Psoas muscle (tissue), 7 donors: ENCODE measurements at regions not wholly inside any gene's neighbourhood (a gene's known extent, or its start where the extent isn't known, plus 50 kb on each side); places are given as distances from the start of the nearest gene placed in this dataset.

ENCODE experiments used
- ATAC-seq, 4 donors: fragments of 200-7000 bp; cut with Tn5 transposase; one replicate each; pipeline ENCODE4 v1.9.1; 2020; ENCODE audit warnings: moderate library complexity in 3 of 4, mild to moderate bottlenecking in 2 of 4
- DNase-seq, 2 donors: peaks; one replicate each; pipeline ENCODE4 v3.0.0-alpha.2; 2020
- H3K27ac ChIP-seq: fragments of 200-600 bp; one replicate; pipeline ENCODE4 v1.8.0; 2022
- H3K27me3 ChIP-seq, 3 donors: fragments of 200-600 bp in 1 of 3; one replicate each; pipeline versions ENCODE4 v1.6.1 to v1.8.0; 2013 to 2022; ENCODE audit warnings: low read length in 2 of 3, mild to moderate bottlenecking in 2 of 3, moderate library complexity in 1 of 3; ENCODE audit not compliant: insufficient read depth in 3 of 3
- H3K36me3 ChIP-seq, 2 donors: fragments of 200-600 bp in 1 of 2; one replicate each; pipeline versions ENCODE4 v1.6.1 to v1.8.0; 2013 to 2022; ENCODE audit warnings: low read depth in 1 of 2, mild to moderate bottlenecking in 1 of 2, moderate library complexity in 1 of 2; ENCODE audit not compliant: insufficient read depth in 1 of 2
- H3K4me1 ChIP-seq: fragments of 200-600 bp; one replicate; pipeline ENCODE4 v1.8.0; 2022
- H3K4me3 ChIP-seq: fragments of 200-600 bp; one replicate; pipeline ENCODE4 v1.8.0; 2022; ENCODE audit warnings: mild to moderate bottlenecking
- H3K9me3 ChIP-seq: fragments of 200-600 bp; one replicate; pipeline ENCODE4 v1.8.0; 2022
- CTCF ChIP-seq: fragments of 200-600 bp; IDR thresholded peaks from one replicate; pipeline ENCODE4 v1.8.0; 2022; ENCODE audit warnings: antibody characterized with exemption
- WGBS, 3 donors: extraction: QIAGEN DNeasy Blood & Tissue Kit; methylation state at CpG; one replicate each; pipeline versions ENCODE4 v1.1.6 to v1.1.7; 2013; 5-methylcytosine and 5-hydroxymethylcytosine counted together
- intact Hi-C, 2 donors: fragments of 100-400 bp; cut with DNase I; formaldehyde crosslinking; loops; one replicate each; pipeline versions ENCODE4 v1.11.0 to v1.14.2; 2022
- donor health status: healthy with polysubstance abuse.
- donor health status: DM: no; HTN: no; CAD: no; lungs with moderate emphysema.
- donor health status: Bipolar disorder and iron deficiency.
- donor health status: healthy.
- donor health status: DM: yes; HTN: yes; CAD: no.
- donor health status: DM: no; HTN: no; CAD: no.
- donor health status: DM: yes; HTN: yes; CAD: no.

GRCh38 chr13:89550938-89551337 is 1796.5 kb upstream of the MIR17HG start:
- 73 to 75% (median 74%) methylated on average over 5 of the region's 5 CpGs for WGBS, 3 donors
- Histone ChIP-seq H3K4me1 (no peaks in the 10 kb centered on the region), H3K27ac (no peak overlapping the region), H3K9me3 (no peaks in the 10 kb centered on the region), H3K27me3 (no peaks in the 10 kb centered on the region), H3K36me3 (no peaks in the 10 kb centered on the region), H3K4me3 (no peak overlapping the region)
- ATAC-seq (no peak), DNase-seq (no peak)
- intact Hi-C loops = no loop called here
- no peak for TF ChIP-seq CTCF

- TF ChIP-seq CTCF = no peak
- H3K27me3 ChIP-seq = no peaks in the 10 kb centered on the region
- H3K9me3 ChIP-seq = no peaks in the 10 kb centered on the region
- H3K27ac ChIP-seq = no peak overlapping the region
- intact Hi-C loops = no loop called here
- ATAC-seq (no peak), DNase-seq (no peak)
- 74 to 80% (median 76%) methylated on average over 1 of the region's 1 CpG for WGBS, 3 donors
- H3K4me3 ChIP-seq = no peak overlapping the region
- no peaks in the 10 kb centered on the region for H3K4me1 ChIP-seq
- H3K36me3 ChIP-seq = no peaks in the 10 kb centered on the region
Measured at GRCh38 chr13:89554801-89555200, 1792.7 kb upstream of the MIR17HG start.

- no peaks in the 10 kb centered on the region for H3K27me3 ChIP-seq
- DNase-seq = no peak
- ATAC-seq = no peak
- H3K36me3 ChIP-seq = no peaks in the 10 kb centered on the region
- WGBS, 3 donors = 74 to 87% (median 80%) methylated on average over 1 of the region's 1 CpG
- no peaks in the 10 kb centered on the region for H3K4me1 ChIP-seq
- H3K4me3 ChIP-seq = no peak overlapping the region
- no peaks in the 10 kb centered on the region for H3K9me3 ChIP-seq
- no peak overlapping the region for H3K27ac ChIP-seq
- no peak for TF ChIP-seq CTCF
- intact Hi-C loops = no loop called here
Measured at GRCh38 chr13:89565476-89566100, 1781.9 kb upstream of the MIR17HG start.

GRCh38 chr13:89567025-89567424 is 1780.5 kb upstream of the MIR17HG start:
- no peaks in the 10 kb centered on the region for H3K9me3 ChIP-seq
- WGBS, 3 donors = 95 to 98% (median 97%) methylated on average over 4 of the region's 4 CpGs
- H3K4me1 ChIP-seq = no peaks in the 10 kb centered on the region

More at GRCh38 chr13:89567025-89567424, 1780.5 kb upstream of the MIR17HG start:
- Histone ChIP-seq H3K27me3 (no peaks in the 10 kb centered on the region), H3K4me3 (no peak overlapping the region), H3K27ac (no peak overlapping the region), H3K36me3 (no peaks in the 10 kb centered on the region)
- DNase-seq (no peak), ATAC-seq (no peak)
- intact Hi-C loops = no loop called here
- no peak for TF ChIP-seq CTCF
